GM18520 (cell line): ENCODE measurements at regions not wholly inside any gene's neighbourhood (a gene's known extent, or its start where the extent isn't known, plus 50 kb on each side); places are given as distances from the start of the nearest gene placed in this dataset.

Source experiments
- ATAC-seq: cut with Tn5 transposase; IDR thresholded peaks from one replicate; pipeline ENCODE4 v1.9.1; 2021; ENCODE audit not compliant: unreplicated experiment

DNA sequence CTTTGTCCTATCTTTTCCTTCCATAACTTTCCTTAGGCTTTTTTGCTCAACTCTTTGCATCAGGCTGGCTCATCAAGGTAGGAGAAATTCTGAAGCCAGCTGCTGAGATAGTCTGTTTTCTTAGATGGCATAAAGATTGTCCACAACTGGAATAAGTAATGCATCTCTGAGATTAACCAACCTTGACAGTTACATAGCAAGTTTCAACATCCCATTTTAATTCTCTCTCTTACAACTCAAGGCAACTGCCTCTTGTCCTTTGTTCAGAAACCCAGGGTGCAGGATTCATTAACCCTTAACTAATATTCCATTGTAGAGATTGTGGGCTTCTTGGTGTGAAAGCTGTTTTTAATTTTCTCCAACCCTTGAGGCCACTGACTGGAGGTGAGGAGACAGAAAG is 239.2 kb downstream of the LACC1 start:
- no peak for ATAC-seq

DNA sequence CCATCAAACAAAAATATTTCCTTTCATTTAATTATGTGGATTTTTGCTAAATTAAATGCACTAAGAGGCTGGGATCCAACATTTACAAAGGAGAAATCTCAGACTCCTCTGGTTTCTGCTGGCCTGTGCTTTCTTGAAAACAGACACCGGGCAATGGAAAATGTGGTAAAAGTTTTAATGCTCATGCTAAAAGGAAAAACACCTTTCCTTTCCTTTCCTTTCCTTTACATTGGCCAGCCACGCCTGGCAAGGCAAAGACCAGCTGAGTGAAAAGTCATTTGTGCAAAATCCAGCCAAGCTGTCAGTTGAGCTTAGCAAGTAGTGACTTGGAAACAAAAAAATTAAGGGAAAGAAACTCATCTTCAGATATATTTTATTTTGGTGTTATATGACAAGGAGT is 240.3 kb downstream of the LACC1 start:
- ATAC-seq: no peak

DNA sequence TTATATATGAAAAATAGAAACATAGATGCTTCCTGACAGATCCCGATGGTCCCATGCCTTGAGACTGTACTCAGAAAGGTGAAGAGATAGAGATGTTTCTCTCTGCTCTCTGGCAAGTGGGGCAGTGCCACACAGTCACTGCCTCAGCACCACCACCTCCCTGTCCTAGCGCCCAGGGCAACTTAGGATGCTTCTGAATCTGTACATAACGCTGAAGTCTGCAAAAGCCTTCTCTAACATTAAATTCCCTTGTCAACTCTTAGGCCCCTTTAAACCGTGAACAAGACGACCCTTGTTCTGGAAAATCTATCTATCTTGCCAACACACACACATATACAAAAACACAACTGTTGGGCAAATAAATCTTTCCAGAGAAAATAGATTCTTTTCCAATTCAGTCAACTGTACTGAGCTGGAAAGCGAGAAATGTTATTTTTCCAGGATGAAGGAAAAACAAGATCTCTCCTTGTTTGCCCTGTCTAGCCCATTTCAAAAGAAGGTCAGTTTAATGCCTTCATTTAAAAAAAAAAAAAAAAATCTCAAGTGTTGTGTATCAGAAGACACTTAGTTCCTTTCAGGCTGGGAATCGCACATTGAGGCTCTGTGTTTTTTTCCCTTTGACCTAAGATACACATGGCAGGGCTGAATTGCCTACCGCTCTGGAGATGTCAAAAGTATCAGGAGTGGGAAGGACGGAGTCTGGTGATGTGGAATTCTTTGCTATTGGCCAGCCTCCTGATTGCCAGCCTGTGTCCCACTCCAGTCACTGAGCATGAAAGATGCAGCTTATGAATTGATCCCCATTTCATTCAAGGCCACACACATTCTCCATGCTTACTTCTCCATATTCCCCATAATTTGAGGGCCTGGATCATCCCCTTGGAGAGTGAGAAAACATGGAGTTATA is 241.4 kb downstream of the LACC1 start:
- ATAC-seq: no peak

DNA sequence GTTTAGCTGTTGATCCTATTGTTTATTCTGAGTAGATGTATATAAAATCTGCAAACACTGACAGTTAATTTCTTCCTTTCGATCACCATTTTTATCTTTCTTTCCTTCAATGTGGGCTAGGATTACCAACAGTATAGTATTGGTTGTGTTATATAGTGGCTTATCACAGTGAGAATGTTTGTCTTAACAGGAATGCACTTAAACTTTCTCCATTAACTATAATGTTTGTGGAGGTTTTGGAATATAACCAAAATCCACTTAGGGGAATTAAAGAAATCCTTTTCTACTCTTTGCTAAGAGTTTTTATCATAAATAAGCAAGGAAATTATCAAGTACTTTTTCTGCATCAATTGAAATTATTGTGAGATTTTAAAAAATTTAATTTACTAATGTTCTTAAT is 244.6 kb downstream of the LACC1 start:
- ATAC-seq: no peak

DNA sequence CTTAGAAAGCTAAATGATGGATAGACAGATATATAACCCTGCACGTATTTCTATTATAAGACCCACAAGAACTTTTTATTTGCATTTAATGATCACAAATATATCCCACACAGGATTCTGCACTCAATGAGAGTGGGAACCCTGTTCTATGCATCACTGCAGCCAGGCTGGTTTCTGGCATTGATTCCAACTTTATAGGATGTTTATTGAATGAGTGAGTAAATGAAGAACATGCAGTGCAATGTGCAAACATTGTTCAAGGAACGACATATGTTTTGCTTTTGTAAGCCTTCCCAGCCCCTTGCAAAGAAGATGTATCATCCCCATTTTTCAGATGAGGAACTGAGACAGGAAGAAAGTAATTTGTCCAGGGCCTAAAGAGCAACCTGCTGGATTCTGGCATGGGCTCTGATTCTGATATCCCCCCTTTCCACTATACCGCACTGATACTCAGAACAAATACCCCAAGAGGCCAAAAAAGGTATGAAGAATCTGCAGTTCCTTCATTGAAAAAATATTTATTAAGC is 246.3 kb downstream of the LACC1 start:
- ATAC-seq: no peak

DNA sequence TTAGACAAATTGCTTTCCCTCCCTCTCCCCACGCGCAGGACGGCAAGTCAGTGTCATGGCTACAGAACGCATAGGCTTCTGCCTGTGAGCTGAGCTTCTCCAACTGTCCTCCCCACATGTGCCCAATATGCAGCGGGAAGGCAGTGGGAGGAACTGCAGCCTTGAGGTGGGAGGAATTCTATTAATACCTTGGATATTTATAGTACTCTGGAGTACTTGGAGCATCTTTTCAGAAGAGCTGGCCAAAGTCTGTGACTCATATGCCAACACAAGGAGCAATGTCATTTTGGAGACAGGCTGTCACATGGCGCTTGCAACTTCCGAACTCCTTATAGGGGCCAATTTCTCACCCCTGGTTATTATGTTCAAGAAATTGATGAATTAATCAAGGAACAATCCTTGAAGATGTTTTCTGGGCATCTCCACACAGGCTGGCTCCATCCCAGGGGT is 245.0 kb upstream of the SERP2 start:
- ATAC-seq: no peak

DNA sequence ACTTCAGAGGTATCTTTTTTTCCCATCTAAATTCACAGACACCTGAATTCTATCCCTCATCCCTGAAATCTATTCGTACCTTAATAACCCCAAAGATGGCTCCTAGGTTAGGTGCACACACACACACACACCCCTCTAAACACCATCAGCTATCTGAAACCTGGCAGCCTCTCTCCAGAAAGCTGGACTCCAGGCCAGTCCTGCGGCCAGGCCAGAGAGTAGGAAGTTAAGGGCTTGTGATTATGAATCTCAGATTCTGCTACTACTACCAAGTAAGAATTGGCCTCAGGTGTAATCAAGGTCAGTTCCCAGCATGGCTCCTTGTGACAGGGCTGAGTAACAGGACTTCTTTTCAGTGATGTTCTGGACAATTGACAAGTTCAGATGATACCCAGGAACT is 244.2 kb upstream of the SERP2 start:
- no peak for ATAC-seq

DNA sequence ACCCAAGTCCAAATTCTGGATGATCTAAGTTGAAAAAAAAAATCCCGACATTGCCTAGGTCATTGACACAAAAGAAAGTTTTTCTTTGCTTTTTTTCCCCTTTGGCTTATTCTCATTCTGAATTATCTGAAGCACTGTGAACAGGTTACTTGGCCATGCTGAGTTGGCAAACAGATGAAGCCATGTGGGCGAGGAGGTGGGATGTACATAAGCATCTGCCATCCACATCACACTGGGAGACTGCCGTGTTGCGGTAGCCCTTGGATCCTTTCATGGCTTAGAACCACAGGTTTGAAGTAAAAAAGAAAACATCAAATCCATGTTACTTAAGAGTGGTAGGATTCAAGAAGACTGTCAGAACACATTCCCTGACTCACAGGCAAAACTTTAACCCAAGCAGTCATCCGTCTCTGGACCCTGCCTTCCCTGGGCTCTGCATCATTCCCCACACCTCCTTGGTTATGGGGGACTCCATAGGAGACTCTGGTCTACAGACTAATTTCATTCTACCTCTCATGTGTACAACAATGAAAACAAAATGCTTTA is 242.5 kb upstream of the SERP2 start:
- ATAC-seq: no peak

DNA sequence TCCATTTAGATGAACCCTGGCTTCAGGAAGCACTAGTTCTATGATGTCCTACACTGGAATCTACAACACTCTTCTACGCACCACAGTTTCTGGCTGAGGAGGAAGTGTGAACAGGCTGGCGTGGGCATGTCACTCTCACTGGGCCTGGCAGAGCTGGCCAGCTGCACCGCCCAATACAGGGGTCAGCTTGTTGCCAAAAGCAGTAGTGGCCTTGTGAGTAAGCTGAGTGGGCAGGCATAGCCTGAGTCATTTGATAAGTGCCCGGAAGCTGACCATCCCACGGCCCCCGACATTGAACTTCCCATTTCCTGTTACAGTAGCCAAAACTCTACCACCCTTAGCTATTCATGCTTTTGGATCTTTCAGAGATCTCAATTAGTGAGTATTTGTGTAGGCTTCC is 240.9 kb upstream of the SERP2 start:
- no peak for ATAC-seq

DNA sequence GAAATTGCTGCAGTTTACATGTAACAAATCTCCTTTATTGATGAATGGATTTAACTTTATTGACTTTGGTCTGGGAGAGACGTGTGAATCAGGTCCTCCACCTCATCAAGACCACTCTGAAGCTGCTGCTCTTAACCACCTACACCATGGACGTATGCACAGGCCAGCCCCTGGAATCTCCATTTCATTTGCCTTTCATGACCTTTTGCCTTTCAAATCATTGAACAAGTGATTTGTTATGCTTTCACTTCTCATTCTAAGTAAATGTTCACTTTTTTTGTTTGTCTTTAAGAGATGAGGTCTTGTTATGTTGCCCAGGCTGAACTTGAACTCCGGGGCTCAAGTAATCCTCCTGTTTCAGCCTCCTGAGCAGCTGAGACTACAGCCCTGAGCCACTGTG is 240.0 kb upstream of the SERP2 start:
- no peak for ATAC-seq

DNA sequence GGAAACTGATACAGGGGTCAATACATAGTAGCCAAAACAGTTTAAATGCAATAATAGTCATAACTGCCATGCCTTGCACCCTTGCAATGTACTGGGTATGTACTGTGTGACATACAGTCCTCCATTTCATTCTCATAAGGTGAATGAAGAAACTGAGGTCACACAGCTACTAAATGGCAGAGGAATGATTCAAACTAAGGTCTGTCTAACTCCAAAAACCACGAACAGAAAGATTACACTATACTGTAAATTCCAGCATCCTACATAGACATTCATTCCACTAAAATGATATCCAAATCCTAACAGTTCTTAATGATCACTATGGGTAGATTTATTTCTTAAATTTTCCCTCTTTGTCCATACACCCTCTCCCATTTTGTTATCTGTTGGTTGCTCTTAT is 238.1 kb upstream of the SERP2 start:
- ATAC-seq: no peak

DNA sequence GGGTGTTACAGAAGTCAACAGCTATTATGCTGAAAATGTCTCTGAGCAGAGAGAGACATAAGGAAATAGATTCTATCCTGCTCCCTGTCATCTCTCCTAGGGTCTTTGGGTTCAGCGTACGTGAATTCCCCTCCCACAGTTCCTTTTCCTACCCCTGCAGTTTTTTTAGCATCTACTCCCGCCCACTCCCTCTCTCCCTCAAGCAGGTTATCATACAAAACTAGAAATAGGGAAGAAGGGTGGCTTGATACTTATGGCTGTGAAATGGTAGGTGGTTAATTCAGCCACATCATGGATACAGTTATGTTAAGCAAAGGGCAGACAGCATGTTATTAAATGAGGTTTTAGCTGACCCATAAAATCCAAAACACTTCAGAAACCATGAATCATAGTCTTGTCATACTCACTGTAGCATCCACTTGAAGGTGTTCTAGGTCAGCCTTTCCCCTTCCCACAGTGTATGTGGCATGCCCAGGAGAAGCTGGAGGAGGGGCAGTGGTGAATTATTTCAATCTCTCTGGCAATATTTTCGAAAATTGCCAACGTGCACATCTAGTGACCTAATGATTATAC is 236.8 kb upstream of the SERP2 start:
- ATAC-seq: no peak

DNA sequence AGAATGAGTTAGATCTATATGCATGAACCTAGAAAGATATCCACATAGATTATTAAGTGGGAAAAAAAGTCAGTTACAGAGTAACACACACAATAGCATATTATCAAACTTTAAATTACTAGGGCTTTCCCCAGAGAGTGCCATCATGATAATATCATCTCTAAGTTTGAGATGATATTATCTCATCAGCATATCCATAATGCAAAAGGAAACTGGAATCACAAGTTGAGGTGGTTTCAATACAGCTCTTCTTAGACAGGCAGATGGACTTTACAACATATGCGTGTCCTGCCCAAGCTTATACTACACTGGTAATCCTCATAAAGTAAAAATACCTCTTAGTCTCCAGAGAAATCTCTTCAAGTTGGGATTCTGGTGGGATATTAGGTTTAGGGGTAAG is 236.2 kb upstream of the SERP2 start:
- ATAC-seq: no peak

DNA sequence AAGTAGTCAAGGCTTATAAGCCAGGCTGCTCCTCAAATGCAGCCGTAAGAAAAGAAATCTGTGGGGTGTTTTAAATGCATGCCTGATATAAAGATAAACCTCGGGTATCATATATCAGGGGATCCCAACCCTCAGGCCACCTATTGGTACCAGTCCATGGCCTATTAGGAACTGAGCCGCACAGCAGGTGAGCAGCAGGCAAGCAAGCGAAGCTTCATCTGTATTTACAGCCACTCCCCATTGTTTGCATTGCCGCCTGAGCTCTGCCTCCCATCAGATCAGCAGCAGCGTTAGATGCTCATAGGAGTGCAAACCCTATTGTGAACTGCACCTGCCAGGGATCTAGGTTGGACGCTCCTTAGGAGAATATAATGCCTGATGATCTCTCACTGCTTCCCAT is 233.5 kb upstream of the SERP2 start:
- no peak for ATAC-seq

DNA sequence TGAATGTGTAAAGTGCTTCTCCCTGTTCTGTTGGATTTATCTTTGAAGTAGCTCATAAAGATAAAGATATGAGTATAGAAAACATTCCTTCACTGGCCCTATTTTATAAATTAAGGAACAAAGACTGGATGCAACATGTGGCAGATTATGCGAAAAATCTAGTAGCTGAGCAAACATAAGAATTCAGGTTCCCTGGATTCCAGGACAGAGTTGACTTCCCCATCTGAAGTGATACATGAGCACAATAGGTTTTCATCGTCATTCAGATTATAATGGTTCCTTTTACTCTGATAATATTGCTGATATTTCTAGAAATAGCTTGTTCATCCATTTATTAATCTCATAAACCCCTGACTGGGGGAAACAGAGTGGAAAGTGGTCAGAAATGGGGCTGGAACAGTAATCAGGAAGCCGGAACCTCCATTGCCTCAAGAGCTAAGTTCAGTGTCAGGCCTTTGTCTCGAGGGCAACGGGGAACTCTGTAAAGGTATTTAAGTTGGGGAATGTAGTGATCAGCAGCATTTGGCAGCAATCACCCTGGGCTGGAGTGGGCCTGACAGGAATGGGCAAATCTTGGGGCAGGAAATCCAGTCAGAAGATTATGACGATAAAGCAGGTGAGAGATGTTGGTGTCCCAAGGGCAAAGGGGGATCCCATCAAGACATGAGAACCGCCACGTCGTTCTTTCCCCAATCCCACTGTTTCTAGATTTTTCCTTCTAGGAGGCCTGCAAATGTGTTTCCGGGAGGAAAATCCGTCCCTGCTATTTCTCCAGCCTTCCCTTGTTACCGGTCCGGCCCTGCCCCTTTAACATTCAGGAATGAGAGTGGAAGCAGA is 232.5 kb upstream of the SERP2 start:
- ATAC-seq: no peak

DNA sequence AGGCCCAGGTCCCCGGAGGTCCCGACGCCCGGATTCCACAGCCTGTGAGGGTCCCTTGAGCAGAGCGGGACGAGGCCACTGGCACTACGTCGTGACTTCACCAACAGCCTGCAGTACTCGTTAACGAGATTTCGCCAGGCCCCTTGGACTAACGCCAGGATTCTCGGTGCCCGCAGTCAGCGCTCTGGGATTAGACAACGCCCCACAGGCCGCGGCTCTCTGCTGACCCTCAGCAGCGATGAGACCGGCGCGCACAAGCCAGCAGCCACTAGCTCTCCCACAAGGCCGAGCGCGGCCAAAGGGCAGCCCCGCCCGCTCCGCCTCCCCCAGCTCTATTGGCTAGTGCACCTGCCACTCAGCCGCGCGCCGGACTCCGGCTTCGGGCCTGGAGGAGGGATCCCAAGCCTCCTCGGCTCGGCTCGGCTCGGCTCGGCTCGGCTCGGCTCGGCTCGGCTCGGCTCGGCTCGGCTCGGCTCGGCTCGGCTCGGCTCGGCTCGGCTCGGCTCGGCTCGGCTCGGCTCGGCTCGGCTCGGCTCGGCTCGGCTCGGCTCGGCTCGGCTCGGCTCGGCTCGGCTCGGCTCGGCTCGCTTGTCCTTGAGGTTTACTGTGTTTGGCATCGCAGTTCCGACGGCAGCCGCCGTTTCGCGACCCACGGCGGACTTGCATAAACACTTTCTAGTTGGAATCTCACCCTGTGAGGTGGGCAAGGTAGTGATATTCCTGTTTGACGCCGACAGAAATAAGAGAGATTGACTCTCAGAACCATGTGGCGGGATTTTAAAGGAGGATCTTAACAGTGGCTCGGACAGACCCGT is 231.7 kb upstream of the SERP2 start:
- peak; percentile 100 for ATAC-seq

DNA sequence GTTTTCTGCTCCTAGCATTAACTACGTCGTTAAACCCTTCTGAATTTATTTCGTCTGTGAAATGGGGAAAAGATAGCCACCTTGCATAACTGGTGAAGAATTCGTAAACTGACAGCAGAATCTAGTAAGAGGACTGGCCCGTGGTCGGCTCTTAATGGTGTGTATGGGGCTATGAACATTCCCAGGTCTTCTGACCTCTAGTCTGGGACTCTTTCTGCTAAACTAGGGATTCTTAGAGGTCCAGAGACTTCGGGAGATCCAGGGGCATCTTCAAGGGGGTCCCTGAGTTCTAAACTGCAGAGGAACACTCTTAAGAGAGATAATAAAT is 231.1 kb upstream of the SERP2 start:
- no peak for ATAC-seq

DNA sequence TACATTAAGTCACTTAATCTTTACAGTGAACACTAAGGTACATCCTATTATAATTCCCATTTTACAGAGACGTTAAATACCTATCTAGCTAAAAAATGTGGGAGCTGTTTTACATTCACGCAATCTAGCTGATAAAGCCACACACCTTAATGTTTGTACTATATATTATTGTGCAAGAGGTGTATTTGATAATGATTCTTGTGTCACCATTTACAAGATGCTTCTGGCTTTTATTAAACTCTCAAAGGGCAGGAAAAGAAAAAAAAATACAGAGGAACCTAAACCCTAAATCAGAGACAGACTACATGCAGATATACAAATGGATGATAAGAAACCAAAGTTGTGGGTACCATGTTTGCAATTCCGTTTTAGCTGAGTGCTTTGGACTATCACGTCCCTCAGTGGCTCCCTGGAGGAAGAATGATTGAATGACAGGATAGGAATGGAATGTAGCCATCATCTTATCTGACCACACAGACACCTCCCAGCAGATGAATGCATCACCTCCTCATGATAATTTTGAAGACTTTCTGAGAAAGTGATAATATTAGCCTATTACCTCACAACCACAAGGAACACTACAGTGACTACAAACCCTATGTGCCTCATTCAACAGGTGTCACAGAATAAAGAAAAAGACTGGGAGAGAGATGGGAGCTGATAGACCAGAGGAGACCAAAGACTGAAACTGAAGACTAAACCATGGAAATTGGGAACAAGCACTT is 230.5 kb upstream of the SERP2 start:
- no peak for ATAC-seq

DNA sequence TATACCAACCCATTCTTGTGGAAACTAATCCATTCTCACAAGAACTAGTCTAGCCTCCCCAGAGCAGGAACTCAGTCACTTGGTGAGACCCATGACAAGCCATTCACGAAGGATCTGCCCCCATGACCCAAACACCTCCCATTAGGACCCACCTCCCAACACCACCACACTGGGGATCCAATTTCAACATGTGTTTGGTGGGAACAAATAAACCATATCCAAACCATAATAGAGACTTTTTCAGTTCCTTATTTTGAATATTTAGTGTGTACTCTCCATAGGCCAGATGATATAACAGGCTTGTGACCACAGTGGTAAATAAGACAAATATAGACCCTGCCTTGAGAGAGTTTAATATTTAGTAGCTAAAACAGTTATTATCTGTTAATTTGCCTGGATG is 227.5 kb upstream of the SERP2 start:
- no peak for ATAC-seq

DNA sequence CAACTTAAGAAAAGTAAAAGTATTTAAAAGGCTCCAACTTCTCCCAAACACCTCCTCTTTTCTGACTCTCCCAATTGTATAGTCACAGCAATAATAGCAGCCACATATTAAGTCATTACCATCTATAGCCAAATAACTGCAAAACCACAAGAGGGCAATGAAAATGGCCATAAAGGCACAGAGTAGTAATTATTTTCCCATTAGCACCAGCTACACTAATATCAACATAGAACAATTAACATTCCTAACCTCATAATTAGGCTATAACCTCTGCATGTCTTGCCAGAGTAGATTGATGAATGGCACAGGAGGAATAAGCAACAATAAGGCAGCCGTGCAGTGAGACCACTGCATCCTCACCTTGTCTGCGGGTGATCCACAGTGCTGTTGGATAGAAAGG is 226.4 kb upstream of the SERP2 start:
- no peak for ATAC-seq
